ENCODE measurements at regions not wholly inside any gene's neighbourhood (a gene's known extent, or its start where the extent isn't known, plus 50 kb on each side); places are given as distances from the start of the nearest gene placed in this dataset.
"Not testable (repeated sequence)": the region's sequence is repeated elsewhere in the genome, so short reads cannot be mapped to it uniquely, and the experiment has no call there.

DNA sequence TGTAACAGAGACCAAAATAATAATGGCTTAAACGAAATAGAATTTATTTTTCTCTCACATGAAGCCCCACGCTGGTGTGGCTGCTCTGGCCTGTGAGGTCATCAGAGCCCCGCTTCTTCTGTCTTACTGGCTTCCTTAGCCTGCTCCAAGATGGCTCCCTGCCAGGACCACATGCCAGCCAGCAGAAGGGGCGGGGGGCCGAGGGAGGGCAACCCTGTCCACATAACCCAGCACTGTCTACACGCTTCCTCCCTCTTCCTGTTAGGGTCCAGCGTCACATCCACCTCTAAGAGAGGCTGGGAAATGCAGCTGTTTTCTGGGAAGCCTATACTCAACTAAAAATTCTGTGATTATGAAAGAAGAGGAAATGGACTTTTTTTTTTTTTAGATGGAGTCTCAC lies 107.9 kb upstream of the DLG1 start:
- no peak for DNase-seq (ENCODE audit: low read depth)

GRCh38 chr3:197404754-197405153 lies 106.3 kb upstream of the DLG1 start:
- DNase-seq (ENCODE audit: low read depth): no peak

DNA sequence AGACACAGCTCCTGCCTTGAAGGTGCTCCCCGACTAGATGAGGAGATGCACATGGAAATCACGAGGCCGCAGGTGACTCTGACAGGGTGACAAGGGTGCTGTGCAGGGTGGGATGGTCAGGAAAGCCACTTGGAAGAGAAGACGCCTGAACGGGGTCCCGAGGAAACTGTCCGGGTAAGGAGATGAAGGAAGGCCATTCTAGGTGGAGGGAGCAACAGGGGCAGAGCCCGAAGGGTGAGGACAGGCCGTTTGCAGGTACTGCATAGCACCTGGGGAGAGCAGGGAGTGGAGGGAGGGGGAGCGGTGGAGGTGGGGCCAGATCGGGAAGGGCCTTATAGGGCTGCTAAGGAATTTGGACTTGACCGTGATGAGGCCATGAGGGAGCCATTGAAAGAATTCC lies 105.6 kb upstream of the DLG1 start:
- DNase-seq (ENCODE audit: low read depth): no peak

- not testable (repeated sequence) for DNase-seq (ENCODE audit: low read depth)
Measured at GRCh38 chr3:197402401-197402800, 104.0 kb upstream of the DLG1 start.

DNA sequence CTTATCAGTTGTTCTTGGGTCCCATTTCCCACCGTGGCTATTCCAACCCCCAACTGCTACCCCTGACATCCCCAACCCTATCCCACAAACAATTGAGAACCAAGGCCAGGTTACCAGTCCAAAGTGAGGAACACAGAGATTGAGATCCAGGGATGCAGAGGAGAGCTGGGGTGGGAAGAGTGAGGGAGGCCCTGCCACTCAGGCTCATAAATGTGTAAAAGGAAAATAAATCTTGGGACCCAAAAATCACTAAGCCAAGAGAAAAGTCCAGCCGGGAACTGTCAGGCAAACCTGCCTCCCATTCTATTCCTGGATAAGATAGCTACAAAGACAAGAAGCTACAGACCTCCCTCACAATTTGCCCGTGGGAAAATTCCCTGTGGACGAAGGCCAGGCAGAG lies 101.1 kb upstream of the DLG1 start:
- DNase-seq (ENCODE audit: low read depth): no peak

DNA sequence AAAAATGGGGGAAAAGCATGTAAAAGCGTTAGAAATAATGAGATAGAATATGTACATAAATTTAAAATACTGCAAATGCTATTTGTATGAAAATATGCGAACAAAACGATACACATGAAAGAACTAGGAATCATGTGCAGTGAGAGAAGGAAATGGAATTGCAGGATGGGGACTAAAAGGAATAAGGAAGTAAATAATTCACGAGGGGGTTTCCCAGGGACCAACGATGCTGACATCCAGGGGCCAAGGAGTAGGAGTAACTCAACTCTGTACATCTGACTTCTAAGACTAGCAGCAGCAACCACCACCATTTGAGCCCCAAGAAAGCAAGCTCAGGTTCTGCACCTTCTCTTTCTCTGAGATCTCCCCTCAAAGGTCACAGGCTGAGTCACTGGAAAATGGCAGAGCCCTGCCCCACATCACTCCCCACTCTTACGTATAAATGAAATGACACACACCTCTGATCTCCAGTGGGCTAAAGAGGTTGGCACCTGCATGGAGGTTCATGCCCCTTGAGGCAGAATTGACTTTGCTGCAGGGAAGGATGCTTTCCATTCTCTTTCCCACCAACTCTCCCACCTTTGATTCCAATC lies 100.0 kb upstream of the DLG1 start:
- no peak for DNase-seq (ENCODE audit: low read depth)

- no peak for DNase-seq (ENCODE audit: low read depth)
Measured at GRCh38 chr3:197397838-197398237, 99.4 kb upstream of the DLG1 start.

DNA sequence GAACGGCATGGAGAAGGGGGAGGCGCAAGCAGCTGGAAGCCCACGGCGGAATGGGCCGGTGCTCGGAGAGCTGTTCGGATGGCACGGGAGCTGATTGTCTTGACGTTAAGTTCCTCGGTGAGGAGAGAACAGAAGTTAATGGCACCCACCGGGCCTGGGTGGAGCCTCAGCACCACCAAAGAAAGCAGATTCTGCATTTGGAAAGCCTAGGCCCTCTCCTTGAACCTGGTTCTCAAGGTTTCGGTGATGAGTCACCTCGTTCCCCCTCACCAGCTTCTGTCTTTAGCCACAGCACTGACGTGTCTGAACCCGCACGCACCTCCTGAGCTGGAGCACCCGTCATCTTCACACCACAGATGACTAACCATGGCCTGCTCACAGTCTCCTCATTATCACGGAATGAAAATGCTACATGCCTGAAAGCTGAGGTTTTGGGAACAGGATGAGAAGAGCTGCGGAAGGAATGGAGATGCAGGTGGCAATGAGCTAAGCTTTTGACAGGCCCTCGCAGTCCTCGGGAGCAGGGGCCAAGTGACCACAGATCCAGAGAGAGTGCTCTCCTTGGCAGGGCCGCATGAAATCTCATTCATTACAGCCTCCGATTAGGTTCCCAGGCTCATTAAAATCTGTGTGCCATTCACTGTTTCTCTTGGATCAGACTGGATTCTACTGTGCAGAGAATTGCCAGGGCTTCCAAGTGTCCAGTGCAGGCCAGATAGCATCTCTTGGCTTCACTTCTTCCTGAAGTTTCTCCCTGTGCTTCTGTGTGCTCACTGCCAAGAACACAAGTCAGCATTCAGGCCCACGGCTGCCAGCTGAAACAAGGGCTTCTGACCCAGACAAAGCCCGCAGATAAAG lies 96.3 kb upstream of the DLG1 start:
- no peak for DNase-seq (ENCODE audit: low read depth)

DNA sequence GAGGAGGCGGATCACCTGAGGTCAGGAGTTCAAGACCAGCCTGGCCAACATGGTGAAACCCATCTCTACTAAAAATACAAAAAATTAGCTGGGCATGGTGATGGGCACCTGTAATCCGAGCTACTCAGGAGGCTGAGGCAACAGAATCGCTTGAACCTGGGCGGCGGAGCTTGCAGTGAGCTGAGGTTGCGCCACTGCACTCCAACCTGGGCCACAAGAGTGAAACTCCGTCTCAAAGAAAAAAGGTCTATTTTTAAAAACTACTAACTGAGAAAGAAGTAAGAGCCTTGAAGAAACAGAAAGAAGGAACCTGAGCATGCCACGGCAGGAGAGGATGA lies 95.7 kb upstream of the DLG1 start:
- DNase-seq (ENCODE audit: low read depth): not testable (repeated sequence)

- no peak for DNase-seq (ENCODE audit: low read depth)
Measured at GRCh38 chr3:197393711-197394110, 95.3 kb upstream of the DLG1 start.

- no peak for DNase-seq (ENCODE audit: low read depth)
Measured at GRCh38 chr3:197392961-197393360, 94.5 kb upstream of the DLG1 start.

DNA sequence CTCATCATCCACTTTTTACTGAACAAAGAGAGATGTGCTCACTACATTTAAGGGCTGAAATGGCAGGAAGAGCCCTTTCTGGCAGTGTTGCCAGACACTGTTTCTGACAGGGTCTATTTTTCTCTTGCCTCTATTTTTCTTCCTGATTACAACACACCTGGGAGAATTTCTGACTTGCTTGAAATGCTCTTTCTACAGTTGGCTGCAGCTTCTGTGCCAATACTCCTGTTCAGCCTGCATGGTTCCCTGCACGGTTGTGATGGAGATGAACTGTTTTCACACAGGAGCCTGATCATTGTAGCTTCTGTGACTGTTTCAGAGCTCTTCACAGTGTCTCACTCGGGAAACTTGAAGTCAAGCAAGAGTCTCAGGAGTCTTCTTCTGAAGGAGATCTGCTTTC lies 83.0 kb upstream of the DLG1 start:
- DNase-seq (ENCODE audit: low read depth): no peak

DNA sequence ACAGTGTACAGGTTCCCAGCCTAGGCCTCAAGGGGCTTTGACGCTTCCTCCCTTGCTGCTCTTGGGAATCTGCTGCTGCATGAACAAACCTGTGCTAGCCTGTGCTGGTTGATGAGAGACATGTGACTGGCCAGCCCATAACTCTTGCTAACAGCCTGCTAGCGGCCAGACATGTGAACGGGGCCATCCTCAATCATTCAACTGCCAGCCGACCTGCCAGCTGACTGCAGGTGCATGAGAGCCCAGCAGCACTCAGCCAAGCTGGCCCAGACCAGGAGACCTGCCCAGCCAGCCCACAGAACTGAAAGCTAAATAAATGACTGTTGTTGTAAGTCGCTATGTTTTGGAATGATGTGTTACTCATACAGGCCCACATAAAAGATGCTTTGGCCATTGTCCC lies 82.4 kb upstream of the DLG1 start:
- DNase-seq (ENCODE audit: low read depth): no peak

DNA sequence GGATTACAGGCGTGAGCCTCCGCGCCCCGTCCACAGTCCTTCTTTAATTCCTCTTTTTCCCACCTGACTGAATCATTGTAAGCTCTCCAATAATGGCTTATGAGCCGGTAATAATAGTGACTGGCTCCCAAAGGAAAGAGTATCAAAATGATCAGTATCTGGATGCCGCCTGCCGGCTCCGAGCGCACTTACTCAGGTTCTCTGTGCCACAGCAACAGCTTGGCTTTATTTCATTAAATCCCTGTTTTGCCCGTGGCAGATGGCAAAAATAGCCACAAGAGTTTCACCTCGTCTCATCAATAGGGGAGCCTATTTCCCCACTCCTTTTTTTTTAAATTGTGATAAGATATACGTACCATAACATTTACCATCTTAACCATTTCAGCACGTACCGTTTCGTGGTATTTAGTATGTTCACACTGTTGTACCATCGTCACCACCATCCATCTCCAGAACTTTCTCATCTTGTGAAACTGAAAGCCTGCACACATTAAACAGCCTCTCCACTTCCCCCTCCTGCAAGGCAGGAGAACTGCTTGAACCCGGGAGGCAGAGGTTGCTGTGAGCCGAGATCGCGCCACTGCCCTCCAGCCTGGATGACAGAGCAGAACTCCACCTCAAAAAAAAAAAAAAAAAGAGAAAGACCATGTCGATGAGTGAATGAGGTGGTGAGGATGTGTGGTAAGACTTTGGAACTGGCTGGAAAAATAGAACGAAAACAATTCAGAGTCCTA lies 80.7 kb upstream of the DLG1 start:
- DNase-seq (ENCODE audit: low read depth): no peak

DNA sequence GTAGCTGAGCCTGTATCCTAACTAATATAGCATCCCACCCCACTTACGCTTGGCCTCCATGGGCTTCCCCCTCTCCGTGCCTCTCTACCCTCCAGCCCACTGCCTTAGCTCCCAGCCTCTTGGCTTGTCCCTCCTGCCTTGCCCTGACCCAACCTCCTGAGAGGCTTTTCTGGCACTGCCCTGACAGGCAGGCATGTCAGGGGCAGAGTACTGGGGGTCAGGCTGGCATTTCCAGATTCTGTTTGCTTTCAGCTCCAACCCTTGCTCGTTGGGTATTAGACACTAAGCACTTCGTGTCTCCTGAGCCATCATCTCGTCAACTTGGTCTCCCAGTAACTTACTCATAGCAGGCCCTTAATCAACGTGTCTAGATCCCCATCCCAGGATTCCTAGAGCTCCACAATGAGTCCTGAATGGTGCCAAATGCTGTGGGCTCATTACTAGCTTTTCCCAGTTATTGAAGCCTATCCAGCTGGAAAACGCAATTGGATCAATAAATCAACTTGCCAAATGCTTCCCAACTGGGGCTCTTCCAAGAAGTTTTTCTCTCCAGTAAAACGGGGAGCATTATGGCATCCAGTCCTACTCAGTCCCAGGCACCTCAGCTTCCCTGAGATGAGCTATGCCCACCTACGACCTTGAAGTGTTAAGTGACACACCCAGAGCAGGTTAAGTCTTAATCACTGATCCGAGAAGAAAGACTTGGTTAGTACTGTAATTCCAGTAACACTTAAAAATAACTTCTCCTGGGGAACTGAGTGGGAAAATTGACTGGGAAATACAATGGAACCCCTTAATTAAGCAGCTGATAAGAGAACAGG lies 78.5 kb upstream of the DLG1 start:
- no peak for DNase-seq (ENCODE audit: low read depth)

- DNase-seq (ENCODE audit: low read depth): no peak
Measured at GRCh38 chr3:197376020-197376419, 77.6 kb upstream of the DLG1 start.

GRCh38 chr3:197375001-197375441 lies 76.6 kb upstream of the DLG1 start:
- DNase-seq (ENCODE audit: low read depth): no peak

- DNase-seq (ENCODE audit: low read depth): no peak
Measured at GRCh38 chr3:197373096-197373495, 74.7 kb upstream of the DLG1 start.

GRCh38 chr3:197372047-197372661 lies 73.7 kb upstream of the DLG1 start:
- DNase-seq (ENCODE audit: low read depth): no peak

DNA sequence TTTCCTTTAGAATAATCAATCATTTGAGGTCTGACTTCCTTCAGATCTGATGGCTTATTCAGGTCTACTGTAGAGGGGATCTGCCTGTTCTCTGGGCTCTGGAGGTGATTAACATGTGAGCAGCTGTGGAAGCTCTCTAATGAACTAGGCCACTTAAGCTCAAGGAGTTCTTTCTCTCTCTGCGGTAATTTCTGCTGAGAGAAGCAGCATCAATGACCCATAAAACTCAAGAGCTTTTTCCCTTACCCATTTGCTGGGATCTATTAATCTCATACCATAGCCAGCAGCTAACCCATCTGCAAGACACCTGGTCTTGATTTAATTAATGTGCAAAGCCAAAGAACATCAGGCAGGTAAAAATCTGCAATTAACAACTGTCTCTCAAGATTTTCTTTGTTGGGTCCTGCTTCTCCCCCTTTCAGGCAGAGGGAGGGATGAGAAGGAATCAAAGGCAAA lies 73.2 kb upstream of the DLG1 start:
- DNase-seq (ENCODE audit: low read depth): no peak

- no peak for DNase-seq (ENCODE audit: low read depth)
Measured at GRCh38 chr3:197369545-197369944, 71.1 kb upstream of the DLG1 start.

DNA sequence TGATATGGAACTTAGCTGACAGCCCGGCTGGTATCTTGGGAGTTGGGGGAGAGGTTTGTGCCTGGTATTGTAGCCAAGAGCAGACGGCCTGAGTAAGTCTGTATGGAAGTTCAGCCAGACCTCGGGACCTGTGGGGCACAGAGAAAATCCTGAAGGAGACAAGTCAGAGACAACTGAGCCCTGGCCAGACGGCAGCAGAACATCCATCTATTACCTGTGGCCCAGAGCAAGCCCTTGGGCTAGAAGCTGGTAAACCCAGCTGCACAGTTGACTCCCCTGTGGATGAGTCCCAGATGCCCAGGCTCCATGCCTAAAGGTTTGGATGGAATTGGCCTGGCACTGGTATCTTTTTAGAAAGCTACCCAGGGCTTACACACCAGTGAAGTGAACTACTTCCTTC lies 70.4 kb upstream of the DLG1 start:
- no peak for DNase-seq (ENCODE audit: low read depth)

All from activated T-cell treated with anti-CD3 and anti-CD28 coated beads for 1 hour (primary cell).